ENCODE measurements at regions not wholly inside any gene's neighbourhood (a gene's known extent, or its start where the extent isn't known, plus 50 kb on each side); places are given as distances from the start of the nearest gene placed in this dataset.

- Histone ChIP-seq H4K20me1 (ENCODE audit: insufficient read depth, low read length) (no peaks in the 10 kb centered on the region), H3K36me3 (ENCODE audit: insufficient read depth, low read length) (no peaks in the 10 kb centered on the region), H3K27ac (ENCODE audit: low read depth, low read length) (no peak overlapping the region), H3K79me2 (ENCODE audit: insufficient read depth, low read length) (no peaks in the 10 kb centered on the region), H2AFZ (ENCODE audit: low read length) (no peak overlapping the region), H3K9me3 (ENCODE audit: low read depth, low read length) (no peaks in the 10 kb centered on the region), H3K27me3 (ENCODE audit: insufficient read depth, low read length) (no peaks in the 10 kb centered on the region), H3K4me3 (ENCODE audit: insufficient read depth, low read length) (no peak overlapping the region), H3K4me1 (ENCODE audit: insufficient read depth, low read length) (no peaks in the 10 kb centered on the region), H3K4me2 (ENCODE audit: insufficient read depth, low read length) (no peak overlapping the region)
- TF ChIP-seq CTCF (IDR thresholded peaks at IDR 0.05; ENCODE audit: extremely low read depth, low read depth, low read length): no peak
- no peak for DNase-seq (ENCODE audit: insufficient read length, low spot score, missing footprints)
Observed at GRCh38 chr11:88428959-88429358, 91.4 kb upstream of the CTSC start.

- no peaks in the 10 kb centered on the region for H3K36me3 ChIP-seq (ENCODE audit: insufficient read depth, low read length)
- no peaks in the 10 kb centered on the region for H4K20me1 ChIP-seq (ENCODE audit: insufficient read depth, low read length)
- H3K79me2 ChIP-seq (ENCODE audit: insufficient read depth, low read length): no peaks in the 10 kb centered on the region
- no peak overlapping the region for H3K4me2 ChIP-seq (ENCODE audit: insufficient read depth, low read length)
- H3K27me3 ChIP-seq (ENCODE audit: insufficient read depth, low read length): no peaks in the 10 kb centered on the region
- H3K27ac ChIP-seq (ENCODE audit: low read depth, low read length): no peak overlapping the region
- H3K4me1 ChIP-seq (ENCODE audit: insufficient read depth, low read length): no peaks in the 10 kb centered on the region
- H2AFZ ChIP-seq (ENCODE audit: low read length): no peak overlapping the region
- H3K4me3 ChIP-seq (ENCODE audit: insufficient read depth, low read length): no peak overlapping the region
- H3K9me3 ChIP-seq (ENCODE audit: low read depth, low read length): no peaks in the 10 kb centered on the region
- no peak for DNase-seq (ENCODE audit: insufficient read length, low spot score, missing footprints)
- TF ChIP-seq CTCF (IDR thresholded peaks at IDR 0.05; ENCODE audit: extremely low read depth, low read depth, low read length): no peak
Observed at GRCh38 chr11:88427719-88428118, 90.2 kb upstream of the CTSC start.

- Histone ChIP-seq H3K36me3 (ENCODE audit: insufficient read depth, low read length) (no peaks in the 10 kb centered on the region), H4K20me1 (ENCODE audit: insufficient read depth, low read length) (no peaks in the 10 kb centered on the region), H3K27ac (ENCODE audit: low read depth, low read length) (no peak overlapping the region), H3K4me1 (ENCODE audit: insufficient read depth, low read length) (peaks cover 21% of the 10 kb centered on the region), H3K9me3 (ENCODE audit: low read depth, low read length) (no peaks in the 10 kb centered on the region), H2AFZ (ENCODE audit: low read length) (no peak overlapping the region), H3K4me2 (ENCODE audit: insufficient read depth, low read length) (no peak overlapping the region), H3K4me3 (ENCODE audit: insufficient read depth, low read length) (no peak overlapping the region), H3K27me3 (ENCODE audit: insufficient read depth, low read length) (no peaks in the 10 kb centered on the region), H3K79me2 (ENCODE audit: insufficient read depth, low read length) (no peaks in the 10 kb centered on the region)
- no peak for DNase-seq (ENCODE audit: insufficient read length, low spot score, missing footprints)
- TF ChIP-seq CTCF (IDR thresholded peaks at IDR 0.05; ENCODE audit: extremely low read depth, low read depth, low read length): no peak
Observed at GRCh38 chr11:88424881-88425280, 87.3 kb upstream of the CTSC start.

- Histone ChIP-seq H3K27ac (ENCODE audit: low read depth, low read length) (peak overlapping the region; percentile 87), H3K9me3 (ENCODE audit: low read depth, low read length) (no peaks in the 10 kb centered on the region), H3K79me2 (ENCODE audit: insufficient read depth, low read length) (no peaks in the 10 kb centered on the region), H3K4me2 (ENCODE audit: insufficient read depth, low read length) (no peak overlapping the region), H3K36me3 (ENCODE audit: insufficient read depth, low read length) (no peaks in the 10 kb centered on the region), H3K4me3 (ENCODE audit: insufficient read depth, low read length) (no peak overlapping the region), H2AFZ (ENCODE audit: low read length) (peak overlapping the region; percentile 23), H3K4me1 (ENCODE audit: insufficient read depth, low read length) (peaks cover 25% of the 10 kb centered on the region), H3K27me3 (ENCODE audit: insufficient read depth, low read length) (no peaks in the 10 kb centered on the region), H4K20me1 (ENCODE audit: insufficient read depth, low read length) (no peaks in the 10 kb centered on the region)
- TF ChIP-seq CTCF (IDR thresholded peaks at IDR 0.05; ENCODE audit: extremely low read depth, low read depth, low read length): no peak
- no peak for DNase-seq (ENCODE audit: insufficient read length, low spot score, missing footprints)
Observed at GRCh38 chr11:88421530-88421929, 84.0 kb upstream of the CTSC start.

Data from osteoblast (primary cell).